ENCODE measurements at regions not wholly inside any gene's neighbourhood (a gene's known extent, or its start where the extent isn't known, plus 50 kb on each side); places are given as distances from the start of the nearest gene placed in this dataset.
A peak's percentile ranks its signal among the peaks of the same experiment; 100 is the strongest.

DNA sequence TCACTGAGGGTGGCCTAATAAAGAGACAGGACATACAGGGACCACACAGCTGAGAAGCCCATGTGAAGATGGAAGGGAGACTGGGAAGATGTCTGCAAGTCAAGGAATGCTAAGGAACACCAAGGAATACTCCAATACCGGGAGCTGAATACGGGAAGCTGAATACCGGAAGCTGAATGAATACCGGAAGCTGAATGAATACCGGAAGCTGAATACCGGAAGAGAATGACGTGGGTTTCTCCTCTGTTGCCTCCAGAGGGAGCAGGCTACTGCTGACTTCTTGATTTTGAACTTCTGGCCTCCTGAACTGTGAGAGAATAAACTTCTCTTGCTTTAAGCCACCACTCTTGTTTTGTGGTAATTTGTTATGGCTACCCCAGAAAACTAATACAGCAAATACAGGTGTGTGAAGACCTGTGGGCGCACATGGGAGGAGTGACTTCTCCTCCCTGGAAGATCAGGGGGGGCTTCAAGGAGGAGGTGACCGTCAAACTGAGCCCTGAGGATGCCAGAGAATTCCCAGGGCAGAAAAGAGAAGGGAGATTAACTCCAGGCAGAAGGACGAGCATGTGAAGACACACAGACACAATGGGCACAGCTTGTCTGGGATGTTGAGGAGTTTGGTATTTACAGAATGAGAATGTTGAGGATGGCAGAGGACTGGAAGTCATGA, 259.9 kb downstream of the IRF8 start:
- TF ChIP-seq CTCF (conservative IDR thresholded peaks at IDR 0.05) (peak; percentile 19), ZFX (IDR thresholded peaks at IDR 0.05) (no peak)

Measured in C4-2B (cell line).